MM.1S (cell line): ENCODE measurements at regions not wholly inside any gene's neighbourhood (a gene's known extent, or its start where the extent isn't known, plus 50 kb on each side); places are given as distances from the start of the nearest gene placed in this dataset.

Experiments used
- DNase-seq: peaks from one replicate; pipeline ENCODE4 v3.0.0-alpha.2; 2015
- H2AFZ ChIP-seq: fragments of 300-600 bp; sonication (generic); 2 replicates; pipeline ENCODE4 v1.6.0; 2016; ENCODE audit warnings: antibody characterized with exemption, low read length
- H3F3A ChIP-seq: fragments of 300-600 bp; sonication (generic); 2 replicates; pipeline ENCODE4 v1.6.1; 2016; ENCODE audit warnings: mild to moderate bottlenecking, antibody characterized with exemption, low read length, moderate library complexity, mixed read lengths; ENCODE audit not compliant: insufficient read depth
- H3K27ac ChIP-seq: fragments of 300-600 bp; sonication (generic); 2 replicates; pipeline ENCODE4 v1.5.1; 2016; ENCODE audit warnings: mild to moderate bottlenecking, low read length
- H3K27me3 ChIP-seq: fragments of 300-600 bp; sonication (generic); replicated peaks from 2 replicates; pipeline ENCODE4 v1.6.0; 2016; ENCODE audit warnings: low read length; ENCODE audit not compliant: insufficient read depth
- H3K36me3 ChIP-seq: fragments of 300-600 bp; sonication (generic); replicated peaks from 2 replicates; pipeline ENCODE4 v1.6.1; 2016; ENCODE audit warnings: mild to moderate bottlenecking, low read length, mixed read lengths; ENCODE audit not compliant: insufficient read depth
- H3K4me1 ChIP-seq: fragments of 300-600 bp; sonication (generic); 2 replicates; pipeline ENCODE4 v1.6.1; 2016; ENCODE audit warnings: low read length, mixed read lengths
- H3K4me2 ChIP-seq: fragments of 300-600 bp; sonication (generic); 2 replicates; pipeline ENCODE4 v1.6.0; 2016; ENCODE audit warnings: low read depth, low read length
- H3K4me3 ChIP-seq: fragments of 300-600 bp; sonication (generic); 2 replicates; pipeline ENCODE4 v1.5.1; 2016; ENCODE audit warnings: low read length, mixed read lengths
- H3K79me2 ChIP-seq: fragments of 300-600 bp; sonication (generic); 2 replicates; pipeline ENCODE4 v1.6.1; 2016; ENCODE audit warnings: mixed run types, low read length, mixed read lengths
- H3K9ac ChIP-seq: fragments of 300-600 bp; sonication (generic); 2 replicates; pipeline ENCODE4 v1.6.1; 2016; ENCODE audit warnings: low read length, mixed read lengths
- H3K9me2 ChIP-seq: fragments of 300-600 bp; sonication (generic); replicated peaks from 2 replicates; pipeline ENCODE4 v1.6.1; 2016; ENCODE audit warnings: mild to moderate bottlenecking, low read length, mixed read lengths; ENCODE audit not compliant: insufficient read depth
- H3K9me3 ChIP-seq: fragments of 300-600 bp; sonication (generic); replicated peaks from 2 replicates; pipeline ENCODE4 v1.6.1; 2016; ENCODE audit warnings: mild to moderate bottlenecking, low read length, mixed read lengths; ENCODE audit not compliant: insufficient read depth
- H4K20me1 ChIP-seq: fragments of 300-600 bp; sonication (generic); 2 replicates; pipeline ENCODE4 v1.6.1; 2016; ENCODE audit warnings: mild to moderate bottlenecking, low read length, moderate library complexity, mixed read lengths; ENCODE audit not compliant: insufficient read depth
- CTCF ChIP-seq: fragments of 300-600 bp; sonication (generic); IDR thresholded peaks from 2 replicates; pipeline ENCODE4 v1.5.1; 2016; ENCODE audit warnings: antibody characterized with exemption, low read length, mixed read lengths
- EZH2 ChIP-seq: fragments of 300-600 bp; sonication (generic); optimal IDR thresholded peaks from 2 replicates; pipeline ENCODE3; 2017; ENCODE audit warnings: low read depth, mild to moderate bottlenecking, antibody characterized with exemption, low read length, mixed read lengths
- EZH2phosphoT487 ChIP-seq: fragments of 300-600 bp; sonication (generic); IDR thresholded peaks from 2 replicates; pipeline ENCODE4 v1.6.1; 2018; ENCODE audit warnings: antibody characterized with exemption, low read length

- Histone ChIP-seq H3K36me3 (no peaks in the 10 kb centered on the region), H3K27me3 (no peaks in the 10 kb centered on the region), H3K27ac (no peak overlapping the region), H3K4me3 (no peak overlapping the region), H3F3A (no peaks in the 10 kb centered on the region), H3K9me2 (no peaks in the 10 kb centered on the region), H2AFZ (no peak overlapping the region), H3K4me1 (no peaks in the 10 kb centered on the region), H4K20me1 (no peaks in the 10 kb centered on the region), H3K9me3 (no peaks in the 10 kb centered on the region), H3K4me2 (no peak overlapping the region), H3K79me2 (no peaks in the 10 kb centered on the region), H3K9ac (no peak overlapping the region)
- DNase-seq, result no peak
- no peak for TF ChIP-seq CTCF
- no peak for TF ChIP-seq EZH2
- TF ChIP-seq EZH2phosphoT487, result no peak
These were observed 267.0 kb upstream of the NCAM1 start for GRCh38 chr11:112694245-112694644.

GRCh38 chr11:112694813-112695212, 266.4 kb upstream of the NCAM1 start:
- Histone ChIP-seq H3K9me3 (no peaks in the 10 kb centered on the region), H3K4me1 (no peaks in the 10 kb centered on the region), H4K20me1 (no peaks in the 10 kb centered on the region), H2AFZ (no peak overlapping the region), H3K27me3 (no peaks in the 10 kb centered on the region), H3K4me2 (no peak overlapping the region), H3K9ac (no peak overlapping the region), H3K79me2 (no peaks in the 10 kb centered on the region), H3K9me2 (no peaks in the 10 kb centered on the region), H3K36me3 (no peaks in the 10 kb centered on the region), H3K27ac (no peak overlapping the region), H3F3A (no peaks in the 10 kb centered on the region), H3K4me3 (no peak overlapping the region)
- DNase-seq, result no peak
- TF ChIP-seq EZH2 (no peak), EZH2phosphoT487 (no peak), CTCF (no peak)

GRCh38 chr11:112697391-112698178, 263.6 kb upstream of the NCAM1 start:
- H3K27me3 ChIP-seq, result no peaks in the 10 kb centered on the region
- no peaks in the 10 kb centered on the region for H3K79me2 ChIP-seq
- no peak overlapping the region for H3K4me3 ChIP-seq
- H3F3A ChIP-seq, result no peaks in the 10 kb centered on the region
- TF ChIP-seq EZH2 (no peak), CTCF (no peak), EZH2phosphoT487 (no peak)
- no peaks in the 10 kb centered on the region for H4K20me1 ChIP-seq
- H3K36me3 ChIP-seq, result no peaks in the 10 kb centered on the region
- no peaks in the 10 kb centered on the region for H3K9me3 ChIP-seq
- H3K4me2 ChIP-seq, result no peak overlapping the region
- H2AFZ ChIP-seq, result no peak overlapping the region
- no peaks in the 10 kb centered on the region for H3K9me2 ChIP-seq
- H3K27ac ChIP-seq, result no peak overlapping the region
- H3K4me1 ChIP-seq, result no peaks in the 10 kb centered on the region
- H3K9ac ChIP-seq, result no peak overlapping the region
- no peak for DNase-seq
